ENCODE measurements at regions not wholly inside any gene's neighbourhood (a gene's known extent, or its start where the extent isn't known, plus 50 kb on each side); places are given as distances from the start of the nearest gene placed in this dataset.

DNA sequence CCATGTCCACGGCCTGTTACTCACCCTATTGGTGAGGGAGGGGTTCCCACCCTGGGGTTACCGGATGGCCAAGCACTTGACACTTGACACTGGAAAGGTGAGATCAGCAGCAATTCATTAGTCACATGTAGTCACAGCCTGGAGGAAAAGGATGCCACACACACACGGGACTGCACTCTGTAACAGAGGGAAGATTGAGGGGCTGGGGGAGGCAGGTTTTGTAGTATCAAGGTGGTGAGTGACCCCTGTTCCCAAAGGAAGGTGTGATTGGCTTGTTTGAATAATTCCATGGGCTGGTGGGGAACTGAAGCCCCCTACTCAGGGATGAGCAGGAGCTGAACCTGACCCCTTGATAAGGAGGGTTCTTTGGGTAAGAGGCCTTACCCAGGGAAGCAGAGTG is 96.0 kb upstream of the HELT start:
- Histone ChIP-seq H3K9me3 (no peaks in the 10 kb centered on the region), H3K27me3 (ENCODE audit: insufficient read depth) (no peaks in the 10 kb centered on the region), H3K36me3 (replicated peaks in 1 of 2; ENCODE audit: control insufficient read depth in 1 of 2, insufficient read depth in 2 of 2, low read length in 1 of 2) (no peaks in the 10 kb centered on the region), H3K27ac (ENCODE audit: low read depth in 2 of 2, low read length in 1 of 2) (no peak overlapping the region), H3K4me3 (ENCODE audit: low read depth in 2 of 2, low read length in 1 of 2) (no peak overlapping the region), H4K20me1 (ENCODE audit: insufficient read depth) (no peaks in the 10 kb centered on the region), H3K9me2 (no peaks in the 10 kb centered on the region), H3K9ac (no peak overlapping the region), H3K4me1 (ENCODE audit: control insufficient read depth in 1 of 2, insufficient read depth in 2 of 2, low read depth in 1 of 2, low read length in 1 of 2) (no peaks in the 10 kb centered on the region), H3K4me2 (no peak overlapping the region), H3K79me2 (ENCODE audit: insufficient read depth) (no peaks in the 10 kb centered on the region), H2AFZ (ENCODE audit: low read depth) (no peak overlapping the region), H3F3A (replicated peaks; ENCODE audit: insufficient read depth) (no peaks in the 10 kb centered on the region)
- ChIA-PET POLR2A (no interaction called here), CTCF (no interaction called here)
- 49% methylated on average over 3 of the region's 3 CpGs for WGBS (ENCODE audit: low lambda C conversion rate)
- TF ChIP-seq, protein P1, sequence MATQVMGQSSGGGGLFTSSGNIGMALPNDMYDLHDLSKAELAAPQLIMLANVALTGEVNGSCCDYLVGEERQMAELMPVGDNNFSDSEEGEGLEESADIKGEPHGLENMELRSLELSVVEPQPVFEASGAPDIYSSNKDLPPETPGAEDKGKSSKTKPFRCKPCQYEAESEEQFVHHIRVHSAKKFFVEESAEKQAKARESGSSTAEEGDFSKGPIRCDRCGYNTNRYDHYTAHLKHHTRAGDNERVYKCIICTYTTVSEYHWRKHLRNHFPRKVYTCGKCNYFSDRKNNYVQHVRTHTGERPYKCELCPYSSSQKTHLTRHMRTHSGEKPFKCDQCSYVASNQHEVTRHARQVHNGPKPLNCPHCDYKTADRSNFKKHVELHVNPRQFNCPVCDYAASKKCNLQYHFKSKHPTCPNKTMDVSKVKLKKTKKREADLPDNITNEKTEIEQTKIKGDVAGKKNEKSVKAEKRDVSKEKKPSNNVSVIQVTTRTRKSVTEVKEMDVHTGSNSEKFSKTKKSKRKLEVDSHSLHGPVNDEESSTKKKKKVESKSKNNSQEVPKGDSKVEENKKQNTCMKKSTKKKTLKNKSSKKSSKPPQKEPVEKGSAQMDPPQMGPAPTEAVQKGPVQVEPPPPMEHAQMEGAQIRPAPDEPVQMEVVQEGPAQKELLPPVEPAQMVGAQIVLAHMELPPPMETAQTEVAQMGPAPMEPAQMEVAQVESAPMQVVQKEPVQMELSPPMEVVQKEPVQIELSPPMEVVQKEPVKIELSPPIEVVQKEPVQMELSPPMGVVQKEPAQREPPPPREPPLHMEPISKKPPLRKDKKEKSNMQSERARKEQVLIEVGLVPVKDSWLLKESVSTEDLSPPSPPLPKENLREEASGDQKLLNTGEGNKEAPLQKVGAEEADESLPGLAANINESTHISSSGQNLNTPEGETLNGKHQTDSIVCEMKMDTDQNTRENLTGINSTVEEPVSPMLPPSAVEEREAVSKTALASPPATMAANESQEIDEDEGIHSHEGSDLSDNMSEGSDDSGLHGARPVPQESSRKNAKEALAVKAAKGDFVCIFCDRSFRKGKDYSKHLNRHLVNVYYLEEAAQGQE (IDR thresholded peaks at IDR 0.05; ENCODE audit: low read depth, low read length), result no peak
- TF ChIP-seq, protein P2, sequence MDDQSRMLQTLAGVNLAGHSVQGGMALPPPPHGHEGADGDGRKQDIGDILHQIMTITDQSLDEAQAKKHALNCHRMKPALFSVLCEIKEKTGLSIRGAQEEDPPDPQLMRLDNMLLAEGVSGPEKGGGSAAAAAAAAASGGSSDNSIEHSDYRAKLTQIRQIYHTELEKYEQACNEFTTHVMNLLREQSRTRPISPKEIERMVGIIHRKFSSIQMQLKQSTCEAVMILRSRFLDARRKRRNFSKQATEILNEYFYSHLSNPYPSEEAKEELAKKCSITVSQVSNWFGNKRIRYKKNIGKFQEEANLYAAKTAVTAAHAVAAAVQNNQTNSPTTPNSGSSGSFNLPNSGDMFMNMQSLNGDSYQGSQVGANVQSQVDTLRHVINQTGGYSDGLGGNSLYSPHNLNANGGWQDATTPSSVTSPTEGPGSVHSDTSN (IDR thresholded peaks at IDR 0.05), result no peak
- TF ChIP-seq EZH2phosphoT487 (IDR thresholded peaks at IDR 0.05; ENCODE audit: borderline replicate concordance, low read depth) (no peak), RAD21 (IDR thresholded peaks at IDR 0.05; ENCODE audit: low read length) (no peak), ELF1 (IDR thresholded peaks at IDR 0.05) (no peak), GABPA (IDR thresholded peaks at IDR 0.05; ENCODE audit: low read depth) (no peak), SIN3A (IDR thresholded peaks at IDR 0.05; ENCODE audit: borderline replicate concordance, low read depth, low read length) (no peak), GATA2 (CRISPR knock-in tag; IDR thresholded peaks at IDR 0.05) (no peak), MXI1 (IDR thresholded peaks at IDR 0.05; ENCODE audit: low read depth, low read length) (no peak), FOSL2 (IDR thresholded peaks at IDR 0.05; ENCODE audit: borderline replicate concordance, low read depth) (no peak), NRF1 (IDR thresholded peaks at IDR 0.05; ENCODE audit: low read depth, low read length) (no peak), RCOR1 (IDR thresholded peaks at IDR 0.05; ENCODE audit: low read length) (no peak), TEAD4 (IDR thresholded peaks at IDR 0.05; ENCODE audit: borderline replicate concordance, insufficient read depth) (no peak)
- TF ChIP-seq, protein P3, sequence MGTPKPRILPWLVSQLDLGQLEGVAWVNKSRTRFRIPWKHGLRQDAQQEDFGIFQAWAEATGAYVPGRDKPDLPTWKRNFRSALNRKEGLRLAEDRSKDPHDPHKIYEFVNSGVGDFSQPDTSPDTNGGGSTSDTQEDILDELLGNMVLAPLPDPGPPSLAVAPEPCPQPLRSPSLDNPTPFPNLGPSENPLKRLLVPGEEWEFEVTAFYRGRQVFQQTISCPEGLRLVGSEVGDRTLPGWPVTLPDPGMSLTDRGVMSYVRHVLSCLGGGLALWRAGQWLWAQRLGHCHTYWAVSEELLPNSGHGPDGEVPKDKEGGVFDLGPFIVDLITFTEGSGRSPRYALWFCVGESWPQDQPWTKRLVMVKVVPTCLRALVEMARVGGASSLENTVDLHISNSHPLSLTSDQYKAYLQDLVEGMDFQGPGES (IDR thresholded peaks at IDR 0.05; ENCODE audit: low read depth, low read length), result no peak
- TF ChIP-seq, protein P4, sequence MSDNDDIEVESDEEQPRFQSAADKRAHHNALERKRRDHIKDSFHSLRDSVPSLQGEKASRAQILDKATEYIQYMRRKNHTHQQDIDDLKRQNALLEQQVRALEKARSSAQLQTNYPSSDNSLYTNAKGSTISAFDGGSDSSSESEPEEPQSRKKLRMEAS (IDR thresholded peaks at IDR 0.05; ENCODE audit: low read depth), result no peak
- no peak for DNase-seq

Data from SK-N-SH (cell line).